Panc1 (cell line): ENCODE measurements at regions not wholly inside any gene's neighbourhood (a gene's known extent, or its start where the extent isn't known, plus 50 kb on each side); places are given as distances from the start of the nearest gene placed in this dataset.

Experiments used
- ATAC-seq: fragments of 200-7000 bp; cut with Tn5 transposase; 2 replicates; pipeline ENCODE4 v1.9.1; 2020; ENCODE audit warnings: mild to moderate bottlenecking, moderate library complexity
- BruUV-seq: library from RNA; stranded (reverse); fragments of 400-500 nt; replicated peaks from 2 replicates; lab custom pipeline; 2021; lab: Mats Ljungman, UMichigan
- CTCF ChIA-PET: fragments of 300-600 bp; sonication (Branson Sonifier 250); formaldehyde crosslinking; loops from one replicate; lab custom pipeline; 2022; ENCODE audit warnings: antibody characterized with exemption; lab: Charles Lee
- POLR2A ChIA-PET: fragments of 300-600 bp; sonication (Branson Sonifier 250); formaldehyde crosslinking; loops from one replicate; lab custom pipeline; 2022; ENCODE audit warnings: antibody characterized with exemption; lab: Charles Lee
- DNase-seq: peaks from one replicate; pipeline ENCODE4 v3.0.0-alpha.2; 2010; ENCODE audit warnings: low read depth, low spot score
- H3K27ac ChIP-seq: 2 replicates; pipeline ENCODE4 v1.5.1; 2011; ENCODE audit warnings: mild to moderate bottlenecking, low read length, inconsistent platforms
- H3K27me3 ChIP-seq: fragments of 200-500 bp; sonication (Bioruptor generic); 2 replicates; pipeline ENCODE4 v1.6.0; 2014; ENCODE audit warnings: low read length, inconsistent platforms; ENCODE audit not compliant: control insufficient read depth, insufficient read depth
- H3K36me3 ChIP-seq: fragments of 200-500 bp; sonication (Bioruptor generic); 2 replicates; pipeline ENCODE4 v1.5.1; 2014; ENCODE audit warnings: inconsistent platforms, mild to moderate bottlenecking, low read length, moderate library complexity; ENCODE audit not compliant: control insufficient read depth, insufficient read depth
- H3K4me1 ChIP-seq: 2 replicates; pipeline ENCODE4 v1.5.1; 2011; ENCODE audit warnings: inconsistent platforms, mild to moderate bottlenecking, low read length, moderate library complexity; ENCODE audit not compliant: control insufficient read depth, insufficient read depth
- H3K4me3 ChIP-seq, 2 experiments: 2 replicates each; pipeline ENCODE4 v1.5.1; 2011 to 2012; ENCODE audit warnings: low read depth in 2 of 2, low read length in 2 of 2, mild to moderate bottlenecking in 2 of 2, inconsistent platforms in 1 of 2, moderate library complexity in 1 of 2
- H3K9me3 ChIP-seq: fragments of 200-500 bp; sonication (Bioruptor generic); 2 replicates; pipeline ENCODE4 v1.5.1; 2014; ENCODE audit warnings: low read depth, mild to moderate bottlenecking, inconsistent platforms, low read length, moderate library complexity; ENCODE audit not compliant: control insufficient read depth, insufficient read depth
- POLR2AphosphoS5 ChIP-seq: IDR thresholded peaks from 2 replicates; pipeline ENCODE4 v1.6.1; 2012; ENCODE audit warnings: mild to moderate bottlenecking, low read depth, low read length, moderate library complexity
- REST ChIP-seq, 2 experiments: IDR thresholded peaks; 2 replicates each; pipeline ENCODE4 v1.6.1; 2011 to 2012; ENCODE audit warnings: low read depth in 2 of 2, control low read depth in 1 of 2, low read length in 1 of 2, mild to moderate bottlenecking in 1 of 2, moderate library complexity in 1 of 2; ENCODE audit not compliant: insufficient read depth in 1 of 2
- SIN3A ChIP-seq: IDR thresholded peaks from 2 replicates; pipeline ENCODE4 v1.6.1; 2012; ENCODE audit warnings: low read depth, mild to moderate bottlenecking, low read length, moderate library complexity, borderline replicate concordance; ENCODE audit not compliant: insufficient read depth
- TCF7L2 ChIP-seq: IDR thresholded peaks from 2 replicates; pipeline ENCODE4 v1.6.1; 2011; ENCODE audit warnings: mild to moderate bottlenecking, low read depth, low read length, inconsistent platforms
- in situ Hi-C: cut with HindIII; loops from 2 replicates; pipeline ENCODE4 v1.10.0; 2016; ENCODE audit warnings: low sequenced_read_pairs, low pct_unique_long_range_greater_than_20kb
- intact Hi-C: fragments of 100-400 bp; cut with micrococcal nuclease; formaldehyde crosslinking; loops from one replicate; pipeline ENCODE4 v1.10.0; 2022; ENCODE audit not compliant: unreplicated experiment
- TF ChIP-seq, protein P1 (sequence below): fragments of 450-650 bp; IDR thresholded peaks from 2 replicates; pipeline ENCODE4 v1.5.1; 2017; ENCODE audit warnings: mild to moderate bottlenecking

GRCh38 chr13:105825071-105825470, 710.4 kb downstream of the EFNB2 start:
- ChIA-PET CTCF (no interaction called here), POLR2A (no interaction called here)
- TF ChIP-seq, protein P1, sequence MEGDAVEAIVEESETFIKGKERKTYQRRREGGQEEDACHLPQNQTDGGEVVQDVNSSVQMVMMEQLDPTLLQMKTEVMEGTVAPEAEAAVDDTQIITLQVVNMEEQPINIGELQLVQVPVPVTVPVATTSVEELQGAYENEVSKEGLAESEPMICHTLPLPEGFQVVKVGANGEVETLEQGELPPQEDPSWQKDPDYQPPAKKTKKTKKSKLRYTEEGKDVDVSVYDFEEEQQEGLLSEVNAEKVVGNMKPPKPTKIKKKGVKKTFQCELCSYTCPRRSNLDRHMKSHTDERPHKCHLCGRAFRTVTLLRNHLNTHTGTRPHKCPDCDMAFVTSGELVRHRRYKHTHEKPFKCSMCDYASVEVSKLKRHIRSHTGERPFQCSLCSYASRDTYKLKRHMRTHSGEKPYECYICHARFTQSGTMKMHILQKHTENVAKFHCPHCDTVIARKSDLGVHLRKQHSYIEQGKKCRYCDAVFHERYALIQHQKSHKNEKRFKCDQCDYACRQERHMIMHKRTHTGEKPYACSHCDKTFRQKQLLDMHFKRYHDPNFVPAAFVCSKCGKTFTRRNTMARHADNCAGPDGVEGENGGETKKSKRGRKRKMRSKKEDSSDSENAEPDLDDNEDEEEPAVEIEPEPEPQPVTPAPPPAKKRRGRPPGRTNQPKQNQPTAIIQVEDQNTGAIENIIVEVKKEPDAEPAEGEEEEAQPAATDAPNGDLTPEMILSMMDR = no peak
- TF ChIP-seq POLR2AphosphoS5 = no peak
- no peak for TF ChIP-seq TCF7L2
- no peak for TF ChIP-seq SIN3A
- no peak for TF ChIP-seq REST (IDR thresholded peaks at IDR 0.05; ENCODE audit: insufficient read depth in 1 of 2, low read depth in 2 of 2, low read length in 1 of 2)
- intact Hi-C loops = no loop called here
- DNase-seq (no peak), ATAC-seq (no peak)
- BruUV-seq = no TSS peak
- Histone ChIP-seq H3K9me3 (no peaks in the 10 kb centered on the region), H3K27me3 (no peaks in the 10 kb centered on the region), H3K4me3 (no peak overlapping the region), H3K36me3 (no peaks in the 10 kb centered on the region), H3K4me1 (no peaks in the 10 kb centered on the region), H3K27ac (no peak overlapping the region)
- in situ Hi-C loops = no loop called here

DNA sequence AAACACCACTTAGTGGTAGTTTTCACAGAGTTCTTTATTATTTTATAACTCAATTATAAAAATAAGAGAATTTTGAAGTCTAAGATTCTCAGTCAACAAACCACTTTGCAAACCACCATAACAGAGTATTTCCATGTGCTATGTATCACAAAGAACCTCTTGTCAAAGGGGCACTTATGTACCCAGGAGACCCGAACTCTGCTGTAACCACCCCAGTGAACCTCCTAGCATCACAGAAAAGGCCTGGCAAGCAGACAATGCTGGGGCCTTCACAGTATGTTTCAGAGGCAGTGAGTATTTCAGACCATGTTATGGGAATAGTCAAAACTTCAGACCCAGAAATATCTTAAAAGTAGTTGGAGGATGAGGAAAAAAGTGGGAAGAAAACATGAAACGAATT, 714.1 kb downstream of the EFNB2 start:
- ChIA-PET POLR2A (no interaction called here), CTCF (no interaction called here)

More for the DNA sequence above, 714.1 kb downstream of the EFNB2 start:
- DNase-seq (no peak), ATAC-seq (no peak)
- no peaks in the 10 kb centered on the region for H3K4me1 ChIP-seq
- intact Hi-C loops (no loop called here), in situ Hi-C loops (no loop called here)
- H3K27me3 ChIP-seq = no peaks in the 10 kb centered on the region
- BruUV-seq = no TSS peak
- TF ChIP-seq REST (IDR thresholded peaks at IDR 0.05; ENCODE audit: insufficient read depth in 1 of 2, low read depth in 2 of 2, low read length in 1 of 2) = no peak
- TF ChIP-seq POLR2AphosphoS5 = no peak
- no peak for TF ChIP-seq SIN3A
- TF ChIP-seq, protein P1 = no peak
- no peak for TF ChIP-seq TCF7L2
- H3K9me3 ChIP-seq = no peaks in the 10 kb centered on the region
- no peaks in the 10 kb centered on the region for H3K36me3 ChIP-seq
- no peak overlapping the region for H3K4me3 ChIP-seq
- H3K27ac ChIP-seq = no peak overlapping the region
